Breast epithelium (tissue), 4 donors: ENCODE measurements at regions not wholly inside any gene's neighbourhood (a gene's known extent, or its start where the extent isn't known, plus 50 kb on each side); places are given as distances from the start of the nearest gene placed in this dataset.

Experiments
- DNase-seq, 2 donors: peaks; one replicate each; pipeline ENCODE4 v3.0.0-alpha.2; 2019; ENCODE audit warnings: low spot score in 2 of 2
- H3K27ac ChIP-seq, 2 donors: fragments of 200-600 bp; sonication (generic) in 1 of 2; one replicate each; pipeline ENCODE4 v1.5.1; 2016 to 2019; ENCODE audit warnings: mild to moderate bottlenecking in 1 of 2
- H3K27me3 ChIP-seq, 2 donors: fragments of 200-600 bp; sonication (generic) in 1 of 2; one replicate each; pipeline versions ENCODE4 v1.5.1 to v1.6.0; 2017 to 2019; ENCODE audit warnings: control low read depth in 1 of 2, mild to moderate bottlenecking in 1 of 2
- H3K36me3 ChIP-seq: fragments of 200-600 bp; one replicate; pipeline ENCODE4 v1.5.1; 2019
- H3K4me1 ChIP-seq, 2 donors: fragments of 200-600 bp; sonication (generic); one replicate each; pipeline ENCODE4 v1.5.1; 2016 to 2019; ENCODE audit warnings: control low read depth in 1 of 2
- H3K4me3 ChIP-seq, 3 donors: fragments of 200-600 bp; sonication (generic); 1 replicate in 2 of 3; 2 replicates in 1 of 3; pipeline ENCODE4 v1.5.1; 2016 to 2019; ENCODE audit warnings: mild to moderate bottlenecking in 3 of 3, moderate library complexity in 2 of 3
- H3K9me3 ChIP-seq, 2 donors: fragments of 200-600 bp; sonication (generic) in 1 of 2; one replicate each; pipeline ENCODE4 v1.5.1; 2016 to 2019; ENCODE audit warnings: control low read depth in 1 of 2
- POLR2A ChIP-seq: fragments of 450-650 bp; IDR thresholded peaks from one replicate; pipeline ENCODE4 v1.6.1; 2016; ENCODE audit warnings: antibody characterized with exemption, mild to moderate bottlenecking, moderate library complexity
- POLR2AphosphoS5 ChIP-seq, 3 donors: sonication (generic); formaldehyde crosslinking; IDR thresholded peaks; one replicate each; pipeline ENCODE4 v1.6.1; 2017; ENCODE audit warnings: antibody characterized with exemption in 3 of 3
- intact Hi-C: fragments of 100-400 bp; cut with DNase I; formaldehyde crosslinking; loops from one replicate; pipeline ENCODE4 v1.15.1; 2023; ENCODE audit warnings: low total_unique reads
- TF ChIP-seq, protein P1 (sequence below), 3 donors: fragments of 450-650 bp; IDR thresholded peaks; one replicate each; pipeline ENCODE4 v1.5.1; 2016 to 2017; ENCODE audit warnings: antibody characterized with exemption in 3 of 3, mild to moderate bottlenecking in 3 of 3, moderate library complexity in 3 of 3

DNA sequence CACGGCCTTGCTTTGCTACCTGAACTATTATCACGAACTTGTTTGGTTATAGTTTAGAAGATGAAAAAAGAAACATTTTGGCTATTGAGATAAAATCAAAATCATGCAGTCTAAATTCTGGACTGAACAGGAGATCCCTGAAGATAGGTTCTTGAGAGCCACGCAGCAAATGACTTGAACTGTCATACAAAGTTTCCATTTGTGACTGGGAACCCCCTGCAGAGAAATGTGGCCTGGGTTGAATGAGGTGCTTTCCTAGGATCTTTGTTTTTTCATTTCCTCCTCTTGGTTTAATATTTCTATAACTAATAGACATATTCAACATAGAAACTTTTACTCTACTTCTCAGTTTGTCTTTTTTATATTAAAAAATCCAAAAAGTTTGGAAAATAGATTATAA is 184.7 kb upstream of the TRPM3 start:
- H3K4me1 ChIP-seq = no peaks in the 10 kb centered on the region
- no peak for DNase-seq
- intact Hi-C loops = loop anchor here (10.0 kb wide), 1 partner anchor 299 kb away; no protein-coding TSS in a partner anchor
- no peaks in the 10 kb centered on the region for H3K36me3 ChIP-seq
- no peak overlapping the region for H3K4me3 ChIP-seq
- no peak overlapping the region for H3K27ac ChIP-seq
- TF ChIP-seq POLR2AphosphoS5 (IDR thresholded peaks at IDR 0.05) (no peak), POLR2A (no peak)
- TF ChIP-seq, protein P1, sequence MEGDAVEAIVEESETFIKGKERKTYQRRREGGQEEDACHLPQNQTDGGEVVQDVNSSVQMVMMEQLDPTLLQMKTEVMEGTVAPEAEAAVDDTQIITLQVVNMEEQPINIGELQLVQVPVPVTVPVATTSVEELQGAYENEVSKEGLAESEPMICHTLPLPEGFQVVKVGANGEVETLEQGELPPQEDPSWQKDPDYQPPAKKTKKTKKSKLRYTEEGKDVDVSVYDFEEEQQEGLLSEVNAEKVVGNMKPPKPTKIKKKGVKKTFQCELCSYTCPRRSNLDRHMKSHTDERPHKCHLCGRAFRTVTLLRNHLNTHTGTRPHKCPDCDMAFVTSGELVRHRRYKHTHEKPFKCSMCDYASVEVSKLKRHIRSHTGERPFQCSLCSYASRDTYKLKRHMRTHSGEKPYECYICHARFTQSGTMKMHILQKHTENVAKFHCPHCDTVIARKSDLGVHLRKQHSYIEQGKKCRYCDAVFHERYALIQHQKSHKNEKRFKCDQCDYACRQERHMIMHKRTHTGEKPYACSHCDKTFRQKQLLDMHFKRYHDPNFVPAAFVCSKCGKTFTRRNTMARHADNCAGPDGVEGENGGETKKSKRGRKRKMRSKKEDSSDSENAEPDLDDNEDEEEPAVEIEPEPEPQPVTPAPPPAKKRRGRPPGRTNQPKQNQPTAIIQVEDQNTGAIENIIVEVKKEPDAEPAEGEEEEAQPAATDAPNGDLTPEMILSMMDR (IDR thresholded peaks at IDR 0.05) = no peak
- H3K9me3 ChIP-seq = no peaks in the 10 kb centered on the region
- no peaks in the 10 kb centered on the region for H3K27me3 ChIP-seq

DNA sequence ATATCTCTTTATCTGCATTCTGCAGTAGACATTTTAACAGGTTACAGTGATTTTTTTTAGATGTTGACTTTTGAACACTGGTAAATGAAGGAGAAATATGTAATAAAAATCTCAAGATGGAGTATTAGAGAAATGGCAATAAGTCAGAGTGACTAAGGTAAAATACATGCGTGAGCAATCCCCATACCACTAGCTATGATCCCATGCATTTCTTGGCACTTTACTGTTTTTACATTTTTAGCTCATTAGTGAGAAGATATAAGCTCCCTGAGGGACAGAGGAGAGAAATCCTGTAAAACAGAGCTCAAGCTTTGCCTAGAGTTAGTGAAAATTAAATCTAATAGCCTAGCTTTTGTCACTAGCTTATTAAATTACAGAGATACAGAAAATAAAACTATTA is 181.9 kb upstream of the TRPM3 start:
- intact Hi-C loops = loop anchor here (10.0 kb wide), 1 partner anchor 301 kb away; no protein-coding TSS in a partner anchor
- TF ChIP-seq, protein P1 (IDR thresholded peaks at IDR 0.05) = no peak
- no peak for TF ChIP-seq POLR2AphosphoS5 (IDR thresholded peaks at IDR 0.05)
- TF ChIP-seq POLR2A = no peak

DNA sequence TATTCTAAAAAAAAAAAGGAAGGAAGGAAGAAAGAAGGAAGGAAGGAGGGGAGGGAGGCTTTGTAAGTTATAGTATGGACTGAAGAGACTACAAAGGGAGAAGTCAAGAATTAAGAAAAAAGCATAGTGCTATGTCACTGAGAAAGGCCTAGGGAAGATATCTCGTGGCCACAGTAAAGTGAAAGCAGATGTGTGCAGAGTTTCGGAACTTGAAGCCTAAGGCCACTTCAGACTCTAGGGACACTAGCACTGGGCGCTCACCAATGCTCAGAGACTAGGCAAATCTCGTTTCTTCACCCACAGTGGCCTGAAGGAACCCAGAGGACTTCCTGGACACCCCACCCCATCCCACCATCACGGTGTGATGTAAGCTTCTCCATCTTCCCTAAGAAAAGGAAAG is 181.4 kb upstream of the TRPM3 start:
- intact Hi-C loops = loop anchor here (10.0 kb wide), 1 partner anchor 302 kb away; no protein-coding TSS in a partner anchor
- Histone ChIP-seq H3K4me3 (no peak overlapping the region), H3K36me3 (no peaks in the 10 kb centered on the region), H3K9me3 (no peaks in the 10 kb centered on the region), H3K4me1 (no peaks in the 10 kb centered on the region), H3K27me3 (no peaks in the 10 kb centered on the region), H3K27ac (no peak overlapping the region)
- TF ChIP-seq POLR2A (no peak), POLR2AphosphoS5 (IDR thresholded peaks at IDR 0.05) (no peak)
- TF ChIP-seq, protein P1 (IDR thresholded peaks at IDR 0.05) = no peak
- DNase-seq = no peak

More for the DNA sequence above, 181.9 kb upstream of the TRPM3 start:
- Histone ChIP-seq H3K4me3 (no peak overlapping the region), H3K4me1 (no peaks in the 10 kb centered on the region), H3K27ac (no peak overlapping the region), H3K36me3 (no peaks in the 10 kb centered on the region), H3K27me3 (no peaks in the 10 kb centered on the region), H3K9me3 (no peaks in the 10 kb centered on the region)
- DNase-seq = no peak

DNA sequence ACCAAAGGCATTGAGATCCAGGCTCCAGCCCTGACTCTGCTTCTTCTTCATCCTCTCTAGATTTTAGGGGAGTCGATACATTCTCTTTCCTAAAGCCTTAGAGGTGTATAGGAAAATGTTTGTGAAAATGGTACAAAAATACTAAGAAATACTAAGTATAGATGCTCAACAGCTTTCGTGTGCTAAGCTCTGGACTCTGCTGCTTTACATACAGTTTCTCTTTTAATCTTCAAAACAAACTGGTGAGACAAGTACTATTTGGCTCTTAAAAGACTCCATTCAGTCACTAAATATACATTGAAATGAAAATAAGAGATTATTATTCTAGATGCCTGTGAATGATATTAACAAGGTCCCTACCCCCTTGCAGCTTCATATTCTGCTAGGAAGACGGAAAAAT is 174.5 kb upstream of the TRPM3 start:
- H3K4me1 ChIP-seq = no peaks in the 10 kb centered on the region
- H3K27ac ChIP-seq = no peak overlapping the region
- no peak for TF ChIP-seq POLR2AphosphoS5 (IDR thresholded peaks at IDR 0.05)
- TF ChIP-seq, protein P1 (IDR thresholded peaks at IDR 0.05) = no peak
- no peak for TF ChIP-seq POLR2A
- H3K9me3 ChIP-seq = no peaks in the 10 kb centered on the region
- H3K36me3 ChIP-seq = no peaks in the 10 kb centered on the region
- intact Hi-C loops = no loop called here
- DNase-seq = no peak
- H3K4me3 ChIP-seq = no peak overlapping the region
- no peaks in the 10 kb centered on the region for H3K27me3 ChIP-seq

DNA sequence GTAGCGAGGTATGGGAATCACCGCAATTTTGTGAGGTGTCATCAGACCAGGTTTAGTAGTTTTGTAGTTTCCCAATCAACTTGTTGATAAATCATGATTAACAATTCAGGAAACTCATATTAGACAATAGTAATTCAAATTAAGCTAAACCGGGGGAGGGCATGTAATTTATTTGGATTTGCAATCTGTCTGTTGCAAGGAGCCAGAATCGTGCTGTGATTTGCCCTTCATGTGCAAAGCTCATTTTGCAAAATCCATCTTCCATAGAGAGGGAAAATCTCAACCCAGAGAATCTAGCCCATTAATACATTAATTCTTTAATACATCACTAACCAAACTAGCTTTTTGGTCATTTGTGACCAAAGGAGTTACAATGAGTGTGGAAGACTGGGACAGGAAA is 164.7 kb upstream of the TRPM3 start:
- H3K4me3 ChIP-seq = no peak overlapping the region
- TF ChIP-seq POLR2A (no peak), POLR2AphosphoS5 (IDR thresholded peaks at IDR 0.05) (no peak)
- TF ChIP-seq, protein P1 (IDR thresholded peaks at IDR 0.05) = no peak
- no peaks in the 10 kb centered on the region for H3K9me3 ChIP-seq
- intact Hi-C loops = no loop called here
- H3K36me3 ChIP-seq = no peaks in the 10 kb centered on the region
- no peaks in the 10 kb centered on the region for H3K4me1 ChIP-seq
- no peak for DNase-seq
- H3K27ac ChIP-seq = no peak overlapping the region
- H3K27me3 ChIP-seq = no peaks in the 10 kb centered on the region
